Cerebellar nuclear complex (tissue), 1 donor: ENCODE measurements at regions not wholly inside any gene's neighbourhood (a gene's known extent, or its start where the extent isn't known, plus 50 kb on each side); places are given as distances from the start of the nearest gene placed in this dataset.
"Not testable (repeated sequence)": the region's sequence is repeated elsewhere in the genome, so short reads cannot be mapped to it uniquely, and the experiment has no call there.

ENCODE experiments used
- DNase-seq, 2 experiments: peaks; one replicate each; lab custom pipeline; 2025; lab: John Stamatoyannopoulos, UW

DNA sequence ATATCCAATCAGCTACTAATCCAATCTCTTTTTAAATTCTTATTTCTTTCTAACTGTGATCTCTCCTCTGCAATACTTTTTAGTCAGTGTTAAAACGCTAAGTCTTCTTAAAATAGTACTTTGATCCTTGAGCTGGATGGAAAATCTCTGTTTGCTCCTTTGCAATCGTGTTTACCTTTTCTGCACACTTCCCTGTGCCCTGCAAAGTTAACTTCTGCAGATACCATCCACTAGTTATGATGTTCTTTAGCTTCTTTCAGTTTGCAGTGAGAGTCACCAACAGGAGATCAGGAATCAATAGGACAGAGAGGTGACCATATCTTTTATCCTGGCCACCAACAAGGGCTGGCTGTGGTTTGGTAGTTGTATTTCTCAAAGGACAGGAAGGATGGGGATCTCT is 391.5 kb downstream of the GASK1B start:
- no peak for DNase-seq

GRCh38 chr4:157779081-157779480 is 393.7 kb downstream of the GASK1B start:
- no peak for DNase-seq

DNA sequence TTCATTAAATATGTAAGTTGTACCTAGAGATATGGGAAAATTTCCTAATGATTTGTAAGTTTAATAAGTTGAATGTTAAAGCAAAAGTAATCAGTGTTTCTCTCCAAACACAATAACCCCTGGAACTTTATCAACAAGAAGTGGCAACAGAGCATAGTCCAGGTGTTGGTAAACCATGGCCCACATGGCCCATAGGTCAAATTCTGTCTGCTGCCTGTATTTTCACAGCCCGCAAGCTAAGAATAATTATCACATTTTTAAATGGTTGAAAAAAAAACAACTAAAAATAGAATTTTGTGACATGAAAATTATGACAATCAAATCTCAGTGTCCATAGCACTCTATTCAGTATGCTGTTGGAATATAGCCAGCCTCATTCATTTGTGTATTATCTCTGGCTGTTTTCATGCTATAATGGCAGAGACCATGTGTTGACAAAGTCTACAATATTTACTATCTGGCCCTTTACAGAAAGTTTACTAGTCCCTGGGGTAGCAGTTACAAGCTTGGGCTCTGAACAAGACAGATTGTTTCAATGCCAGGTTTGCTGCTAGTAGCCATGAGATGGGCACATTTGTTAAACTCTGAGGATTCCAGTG is 395.8 kb downstream of the GASK1B start:
- DNase-seq: no peak

DNA sequence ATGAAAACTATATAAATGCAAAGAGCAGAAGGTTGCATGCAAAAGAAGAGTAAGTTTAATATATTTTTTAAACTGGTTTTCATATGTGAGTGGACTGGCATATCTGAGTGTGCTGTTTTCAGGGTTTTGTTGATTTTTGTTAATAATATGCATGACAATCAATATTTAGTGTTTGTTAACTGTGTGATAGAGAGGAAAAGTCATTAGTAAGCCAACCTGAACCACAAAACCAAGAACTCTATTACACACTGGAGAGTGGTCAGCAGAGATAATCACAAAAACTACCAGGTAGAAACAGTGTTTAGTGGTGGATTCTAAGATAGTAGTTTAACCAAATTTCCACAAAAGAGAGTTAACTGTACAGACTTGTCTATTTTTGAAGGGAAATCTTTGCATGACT is 396.9 kb downstream of the GASK1B start:
- no peak for DNase-seq

- DNase-seq: no peak
Observed at GRCh38 chr4:157772907-157773306, 399.9 kb downstream of the GASK1B start.

DNA sequence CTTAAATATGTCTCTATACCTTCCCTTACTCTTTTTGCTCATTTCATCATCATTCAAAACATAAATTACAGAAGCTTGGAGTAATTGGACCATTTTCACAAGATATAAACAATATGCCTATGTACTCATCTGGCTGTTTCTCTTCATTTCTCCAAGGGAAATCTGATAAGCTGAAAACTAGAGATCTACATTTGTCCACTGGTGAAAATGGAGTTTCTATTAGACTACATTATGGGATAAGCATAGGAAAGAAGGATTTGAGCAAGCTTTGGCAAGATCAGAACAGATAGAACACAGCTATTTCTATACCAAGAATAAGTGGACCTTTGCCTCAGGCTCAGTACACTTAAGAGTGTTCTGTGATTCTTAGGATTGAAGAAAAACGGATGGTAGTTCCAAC is 404.4 kb downstream of the GASK1B start:
- DNase-seq: no peak

GRCh38 chr4:157763490-157763889 is 409.3 kb downstream of the GASK1B start:
- DNase-seq: no peak

- no peak for DNase-seq
Observed at GRCh38 chr4:157754410-157754809, 418.4 kb downstream of the GASK1B start.

GRCh38 chr4:157751631-157752030 is 421.2 kb downstream of the GASK1B start:
- DNase-seq: no peak

GRCh38 chr4:157741642-157742041 is 431.2 kb downstream of the GASK1B start:
- no peak for DNase-seq

DNA sequence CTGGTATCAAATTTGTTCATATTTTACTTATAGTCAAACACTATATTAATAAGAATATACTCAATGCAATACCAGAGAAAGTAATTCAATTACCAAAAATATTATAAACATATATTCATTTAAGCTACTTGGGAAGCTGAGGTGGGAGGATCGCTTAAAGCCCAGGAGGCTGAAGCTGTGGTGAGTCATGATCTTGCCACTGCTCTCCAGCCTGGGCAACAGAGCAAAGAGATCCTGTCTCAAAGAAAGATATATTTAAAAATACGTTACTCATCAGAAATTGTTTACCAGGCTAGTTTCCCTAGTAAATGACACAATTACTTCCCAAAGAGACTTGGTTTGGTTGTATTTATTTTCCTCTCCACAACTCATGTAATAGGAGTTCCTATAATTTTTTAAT is 433.6 kb downstream of the GASK1B start:
- DNase-seq: no peak

DNA sequence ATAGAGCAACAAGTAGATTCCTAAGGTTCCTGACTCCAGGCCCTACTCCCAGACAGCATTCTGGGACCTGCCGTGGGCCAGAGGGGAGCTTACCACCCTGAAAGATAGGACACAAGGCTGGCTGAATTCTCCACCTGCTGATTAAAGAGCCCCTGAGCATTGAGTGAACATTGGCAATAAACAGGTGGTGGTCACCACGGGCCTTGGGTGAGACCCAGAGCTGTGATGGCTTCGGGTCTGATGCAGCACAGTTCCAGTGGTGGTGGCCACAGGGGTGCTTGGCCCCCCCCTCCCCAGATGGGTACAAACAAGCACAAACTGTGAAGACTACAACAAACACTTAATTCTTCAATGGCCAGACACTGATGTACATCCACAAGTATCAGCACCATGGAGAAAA is 444.6 kb downstream of the GASK1B start:
- no peak for DNase-seq

- no peak for DNase-seq
Observed at GRCh38 chr4:157727163-157727562, 445.7 kb downstream of the GASK1B start.

DNA sequence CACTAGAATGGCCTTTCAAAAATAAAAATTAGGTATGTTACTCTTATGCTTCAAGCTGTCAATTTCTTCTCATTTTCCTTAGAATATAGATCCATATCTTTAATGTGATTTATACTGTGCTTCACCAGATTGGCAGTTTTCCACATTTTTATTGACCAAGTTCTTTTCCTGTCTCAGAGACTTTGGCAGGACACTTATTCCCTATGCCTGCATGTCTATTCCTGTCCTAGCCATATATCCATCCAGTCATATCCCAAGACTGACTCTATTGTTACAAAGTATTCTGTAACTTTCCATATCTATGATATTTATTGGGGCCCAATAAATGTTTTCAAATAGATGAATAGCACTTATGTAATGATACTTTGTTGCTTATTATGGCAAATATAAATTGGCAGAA is 450.7 kb downstream of the GASK1B start:
- DNase-seq: no peak

GRCh38 chr4:157713342-157713741 is 459.5 kb downstream of the GASK1B start:
- DNase-seq: peak; percentile 39 to 68

- DNase-seq: no peak
Observed at GRCh38 chr4:157706155-157706554, 466.7 kb downstream of the GASK1B start.

DNA sequence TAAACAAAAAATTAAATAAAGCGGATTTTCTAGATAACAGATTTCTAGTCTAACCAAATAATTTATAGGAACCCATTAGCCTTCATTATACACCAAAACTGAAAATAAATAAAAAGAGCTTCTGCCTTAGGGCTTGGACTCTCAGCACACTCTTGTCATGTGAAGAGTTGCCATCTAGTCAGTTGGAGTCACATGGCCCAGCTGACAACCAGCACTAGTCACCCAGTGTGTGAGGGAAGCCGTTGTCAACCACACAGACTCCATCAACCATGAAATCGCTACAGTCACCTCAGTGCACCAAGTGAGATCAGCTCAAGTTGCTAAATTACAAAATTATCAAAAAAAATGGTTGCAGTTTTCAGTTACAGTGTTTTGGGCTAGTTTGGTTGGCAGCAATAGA is 470.0 kb downstream of the GASK1B start:
- no peak for DNase-seq

GRCh38 chr4:157701695-157701994 is 471.2 kb downstream of the GASK1B start:
- DNase-seq: no peak

DNA sequence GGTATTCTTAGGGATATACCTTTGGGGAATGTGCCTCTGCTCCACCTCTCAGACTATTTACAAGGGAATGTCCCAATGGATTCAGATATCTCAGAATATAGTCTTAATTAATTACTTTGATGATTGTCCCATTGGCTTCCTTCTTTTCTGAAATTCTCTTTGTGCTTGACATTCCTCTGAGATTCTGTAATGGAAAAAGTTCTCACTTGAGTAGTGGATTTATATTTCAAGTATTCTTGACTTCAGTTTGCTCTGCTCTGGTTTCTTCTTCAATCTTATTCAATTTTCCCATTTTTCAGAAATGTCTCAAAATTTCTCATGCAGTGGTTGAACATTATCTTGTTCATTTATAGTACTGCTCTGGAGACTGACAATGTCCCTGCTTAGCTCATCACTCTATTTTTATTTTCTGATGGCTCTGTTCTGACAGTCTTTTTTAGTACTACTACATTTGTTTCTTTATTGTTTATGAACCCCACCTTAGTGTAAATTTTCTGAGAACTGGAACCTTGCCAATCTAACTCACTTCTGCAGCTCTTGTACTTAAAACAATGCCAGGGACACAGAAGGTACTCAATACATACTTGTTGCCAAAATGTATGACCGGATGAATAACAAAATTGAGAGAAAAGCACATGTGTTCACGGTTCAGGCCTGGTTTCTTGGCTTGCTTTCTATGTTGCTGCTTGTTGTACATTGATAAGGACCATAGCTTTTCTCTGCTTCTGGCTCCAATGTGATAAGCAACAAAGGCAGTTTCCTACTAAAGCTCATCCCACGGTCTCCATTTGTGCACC is 471.7 kb downstream of the GASK1B start:
- DNase-seq: no peak

DNA sequence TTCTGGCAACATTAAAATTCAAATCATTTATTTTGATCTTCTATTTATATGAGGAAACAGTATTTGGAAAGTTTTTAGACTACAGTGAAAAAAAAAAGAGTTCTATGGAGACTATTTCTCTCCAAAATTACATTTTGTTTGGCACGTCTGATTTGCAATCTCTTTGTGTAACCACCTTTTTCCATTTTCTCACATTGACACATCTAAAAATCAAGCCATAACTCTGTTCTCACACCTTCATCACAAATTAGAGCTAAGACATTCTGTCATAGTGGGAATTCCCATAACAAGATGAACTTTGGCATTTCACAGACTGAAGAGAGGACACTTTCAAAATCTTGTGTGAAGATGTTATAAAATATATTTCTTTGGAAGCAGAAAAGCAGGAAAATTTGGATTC is 468.9 kb downstream of the GRIA2 start:
- no peak for DNase-seq

DNA sequence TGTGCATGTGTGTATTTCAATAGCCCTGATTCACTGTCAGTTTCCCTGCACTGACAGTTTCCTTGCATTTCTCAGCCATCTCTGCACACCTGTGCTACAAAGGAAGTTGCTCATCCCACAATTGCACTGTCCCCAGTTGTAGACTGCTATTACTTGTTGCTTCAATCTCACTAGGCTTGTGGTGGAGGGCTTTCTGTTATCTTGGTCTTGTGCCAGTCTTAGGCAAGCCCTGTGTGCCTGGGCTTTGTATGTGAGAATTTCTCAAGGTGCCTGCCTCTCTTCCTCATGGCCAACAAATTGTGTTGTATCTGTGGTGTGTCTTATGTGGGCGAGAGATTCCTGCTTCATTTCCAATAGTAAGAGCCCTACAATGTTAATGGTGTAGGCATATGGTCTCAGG is 467.4 kb downstream of the GRIA2 start:
- no peak for DNase-seq

- DNase-seq: not testable (repeated sequence)
Observed at GRCh38 chr4:157679326-157679725, 458.8 kb downstream of the GRIA2 start.

- DNase-seq: no peak
Observed at GRCh38 chr4:157678478-157678877, 457.9 kb downstream of the GRIA2 start.

GRCh38 chr4:157674699-157675098 is 454.2 kb downstream of the GRIA2 start:
- no peak for DNase-seq
